Kidney epithelial cell (primary cell): ENCODE measurements at regions not wholly inside any gene's neighbourhood (a gene's known extent, or its start where the extent isn't known, plus 50 kb on each side); places are given as distances from the start of the nearest gene placed in this dataset.

Experiments used
- DNase-seq: peaks from one replicate; pipeline ENCODE4 v3.0.0-alpha.2; 2010; ENCODE audit warnings: low read depth
- H3K27me3 ChIP-seq: 2 replicates; pipeline ENCODE4 v1.6.0; 2011; ENCODE audit warnings: low read length; ENCODE audit not compliant: control insufficient read depth, insufficient read depth
- H3K36me3 ChIP-seq: 2 replicates; pipeline ENCODE4 v1.5.1; 2011; ENCODE audit warnings: low read length; ENCODE audit not compliant: control insufficient read depth, insufficient read depth
- H3K4me3 ChIP-seq: 2 replicates; pipeline ENCODE4 v1.5.1; 2011; ENCODE audit warnings: low read depth, mild to moderate bottlenecking, control low read depth, low read length
- CTCF ChIP-seq: IDR thresholded peaks from 2 replicates; pipeline ENCODE4 v1.5.1; 2011; ENCODE audit warnings: mild to moderate bottlenecking, moderate library complexity, low read length, control low read depth, inconsistent platforms; ENCODE audit not compliant: insufficient read depth, poor library complexity, severe bottlenecking

GRCh38 chr12:130223767-130224244 is 61.5 kb downstream of the FZD10 start:
- no peak for DNase-seq
- H3K27me3 ChIP-seq = no peaks in the 10 kb centered on the region
- no peaks in the 10 kb centered on the region for H3K36me3 ChIP-seq
- no peak for TF ChIP-seq CTCF
- no peak overlapping the region for H3K4me3 ChIP-seq

GRCh38 chr12:130224613-130225012 is 62.3 kb downstream of the FZD10 start:
- DNase-seq = no peak
- TF ChIP-seq CTCF = no peak
- no peak overlapping the region for H3K4me3 ChIP-seq

GRCh38 chr12:130225347-130225746 is 63.1 kb downstream of the FZD10 start:
- H3K36me3 ChIP-seq = no peaks in the 10 kb centered on the region
- no peak overlapping the region for H3K4me3 ChIP-seq
- no peak for TF ChIP-seq CTCF
- DNase-seq = no peak
- no peaks in the 10 kb centered on the region for H3K27me3 ChIP-seq

More at GRCh38 chr12:130224613-130225012, 62.3 kb downstream of the FZD10 start:
- H3K36me3 ChIP-seq = no peaks in the 10 kb centered on the region
- no peaks in the 10 kb centered on the region for H3K27me3 ChIP-seq

- H3K36me3 ChIP-seq = no peaks in the 10 kb centered on the region
- no peaks in the 10 kb centered on the region for H3K27me3 ChIP-seq
- no peak for TF ChIP-seq CTCF
- H3K4me3 ChIP-seq = no peak overlapping the region
- no peak for DNase-seq
Observed at GRCh38 chr12:130226126-130226525, 63.9 kb downstream of the FZD10 start.

- H3K36me3 ChIP-seq = no peaks in the 10 kb centered on the region
- no peaks in the 10 kb centered on the region for H3K27me3 ChIP-seq
- H3K4me3 ChIP-seq = no peak overlapping the region
- TF ChIP-seq CTCF = no peak
- no peak for DNase-seq
Observed at GRCh38 chr12:130226771-130227170, 64.5 kb downstream of the FZD10 start.

GRCh38 chr12:130227641-130228040 is 65.4 kb downstream of the FZD10 start:
- DNase-seq = no peak
- no peak overlapping the region for H3K4me3 ChIP-seq
- no peaks in the 10 kb centered on the region for H3K36me3 ChIP-seq
- H3K27me3 ChIP-seq = no peaks in the 10 kb centered on the region
- no peak for TF ChIP-seq CTCF
